A549 (cell line): ENCODE measurements at regions not wholly inside any gene's neighbourhood (a gene's known extent, or its start where the extent isn't known, plus 50 kb on each side); places are given as distances from the start of the nearest gene placed in this dataset.

ENCODE experiments used
- CHD2 ChIP-seq: fragments of 150-350 bp; IDR thresholded peaks from 2 replicates; pipeline ENCODE4 v1.6.1; 2014; ENCODE audit warnings: low read length; ENCODE audit not compliant: partially characterized antibody
- KDM5A ChIP-seq: fragments of 200-600 bp; sonication (generic); IDR thresholded peaks from 2 replicates; pipeline ENCODE4 v1.6.1; 2016; ENCODE audit warnings: antibody characterized with exemption, mild to moderate bottlenecking
- NPAS2 ChIP-seq: fragments of 250-450 bp; sonication (Bioruptor Pico); IDR thresholded peaks from 2 replicates; pipeline ENCODE4 v1.8.0; 2022; ENCODE audit warnings: mild to moderate bottlenecking, moderate library complexity, borderline replicate concordance
- POLR2A ChIP-seq: IDR thresholded peaks from 2 replicates; pipeline ENCODE4 v1.6.1; 2012; ENCODE audit warnings: mild to moderate bottlenecking, low read length
- RAD21 ChIP-seq, 2 experiments: fragments of >200 bp in 1 of 2; sonication (Bioruptor Twin) in 1 of 2; formaldehyde crosslinking in 1 of 2; IDR thresholded peaks in 1 of 2; conservative IDR thresholded peaks in 1 of 2; 2 replicates in 1 of 2; 3 replicates in 1 of 2; pipeline ENCODE4 v1.6.1; 2012 to 2018; ENCODE audit warnings: inconsistent platforms in 1 of 2
- TF ChIP-seq, protein P1 (sequence below): fragments of >200 bp; sonication (Bioruptor Twin); formaldehyde crosslinking; IDR thresholded peaks from 3 replicates; pipeline ENCODE4 v1.5.1; 2016
- TF ChIP-seq, protein P2 (sequence below): fragments of 200-600 bp; sonication (generic); IDR thresholded peaks from 2 replicates; pipeline ENCODE4 v1.6.1; 2016; ENCODE audit warnings: antibody characterized with exemption, mild to moderate bottlenecking, moderate library complexity

DNA sequence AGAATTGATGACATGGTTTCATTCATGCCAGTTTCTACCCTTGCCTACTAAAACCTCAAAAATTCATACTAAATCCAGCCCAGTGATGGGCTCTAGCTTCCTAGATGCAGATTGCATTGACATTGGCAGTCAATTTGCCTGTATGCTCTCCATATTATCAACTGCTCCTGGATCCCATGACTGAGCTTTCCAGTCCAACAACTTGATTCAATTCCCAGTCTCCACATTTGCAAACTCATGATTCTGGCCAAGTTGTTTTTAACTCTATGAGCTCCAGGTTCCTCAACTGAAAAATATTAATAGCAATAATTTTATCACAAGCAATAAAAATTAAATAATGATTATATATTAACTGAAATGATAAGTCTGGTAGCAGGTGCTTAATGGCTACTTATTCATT is 51.0 kb upstream of the DSC1 start:
- TF ChIP-seq KDM5A (no peak), POLR2A (no peak), CHD2 (no peak), RAD21 (conservative IDR thresholded peaks at IDR 0.05 in 1 of 2, IDR thresholded peaks at IDR 0.05 in 1 of 2) (no peak), NPAS2 (CRISPR knock-in tag) (no peak)
- TF ChIP-seq, protein P1, sequence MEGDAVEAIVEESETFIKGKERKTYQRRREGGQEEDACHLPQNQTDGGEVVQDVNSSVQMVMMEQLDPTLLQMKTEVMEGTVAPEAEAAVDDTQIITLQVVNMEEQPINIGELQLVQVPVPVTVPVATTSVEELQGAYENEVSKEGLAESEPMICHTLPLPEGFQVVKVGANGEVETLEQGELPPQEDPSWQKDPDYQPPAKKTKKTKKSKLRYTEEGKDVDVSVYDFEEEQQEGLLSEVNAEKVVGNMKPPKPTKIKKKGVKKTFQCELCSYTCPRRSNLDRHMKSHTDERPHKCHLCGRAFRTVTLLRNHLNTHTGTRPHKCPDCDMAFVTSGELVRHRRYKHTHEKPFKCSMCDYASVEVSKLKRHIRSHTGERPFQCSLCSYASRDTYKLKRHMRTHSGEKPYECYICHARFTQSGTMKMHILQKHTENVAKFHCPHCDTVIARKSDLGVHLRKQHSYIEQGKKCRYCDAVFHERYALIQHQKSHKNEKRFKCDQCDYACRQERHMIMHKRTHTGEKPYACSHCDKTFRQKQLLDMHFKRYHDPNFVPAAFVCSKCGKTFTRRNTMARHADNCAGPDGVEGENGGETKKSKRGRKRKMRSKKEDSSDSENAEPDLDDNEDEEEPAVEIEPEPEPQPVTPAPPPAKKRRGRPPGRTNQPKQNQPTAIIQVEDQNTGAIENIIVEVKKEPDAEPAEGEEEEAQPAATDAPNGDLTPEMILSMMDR: no peak
- TF ChIP-seq, protein P2, sequence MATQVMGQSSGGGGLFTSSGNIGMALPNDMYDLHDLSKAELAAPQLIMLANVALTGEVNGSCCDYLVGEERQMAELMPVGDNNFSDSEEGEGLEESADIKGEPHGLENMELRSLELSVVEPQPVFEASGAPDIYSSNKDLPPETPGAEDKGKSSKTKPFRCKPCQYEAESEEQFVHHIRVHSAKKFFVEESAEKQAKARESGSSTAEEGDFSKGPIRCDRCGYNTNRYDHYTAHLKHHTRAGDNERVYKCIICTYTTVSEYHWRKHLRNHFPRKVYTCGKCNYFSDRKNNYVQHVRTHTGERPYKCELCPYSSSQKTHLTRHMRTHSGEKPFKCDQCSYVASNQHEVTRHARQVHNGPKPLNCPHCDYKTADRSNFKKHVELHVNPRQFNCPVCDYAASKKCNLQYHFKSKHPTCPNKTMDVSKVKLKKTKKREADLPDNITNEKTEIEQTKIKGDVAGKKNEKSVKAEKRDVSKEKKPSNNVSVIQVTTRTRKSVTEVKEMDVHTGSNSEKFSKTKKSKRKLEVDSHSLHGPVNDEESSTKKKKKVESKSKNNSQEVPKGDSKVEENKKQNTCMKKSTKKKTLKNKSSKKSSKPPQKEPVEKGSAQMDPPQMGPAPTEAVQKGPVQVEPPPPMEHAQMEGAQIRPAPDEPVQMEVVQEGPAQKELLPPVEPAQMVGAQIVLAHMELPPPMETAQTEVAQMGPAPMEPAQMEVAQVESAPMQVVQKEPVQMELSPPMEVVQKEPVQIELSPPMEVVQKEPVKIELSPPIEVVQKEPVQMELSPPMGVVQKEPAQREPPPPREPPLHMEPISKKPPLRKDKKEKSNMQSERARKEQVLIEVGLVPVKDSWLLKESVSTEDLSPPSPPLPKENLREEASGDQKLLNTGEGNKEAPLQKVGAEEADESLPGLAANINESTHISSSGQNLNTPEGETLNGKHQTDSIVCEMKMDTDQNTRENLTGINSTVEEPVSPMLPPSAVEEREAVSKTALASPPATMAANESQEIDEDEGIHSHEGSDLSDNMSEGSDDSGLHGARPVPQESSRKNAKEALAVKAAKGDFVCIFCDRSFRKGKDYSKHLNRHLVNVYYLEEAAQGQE: no peak
